Upper lobe of left lung (tissue), 4 donors: ENCODE measurements at regions not wholly inside any gene's neighbourhood (a gene's known extent, or its start where the extent isn't known, plus 50 kb on each side); places are given as distances from the start of the nearest gene placed in this dataset.

Experiments used
- CTCF ChIP-seq, 6 experiments: fragments of 450-650 bp in 4 of 6; fragments of 200-600 bp in 2 of 6; sonication (generic) in 2 of 6; IDR thresholded peaks; one replicate each; pipeline ENCODE4 v1.5.1; 2016 to 2019; ENCODE audit warnings: antibody characterized with exemption in 6 of 6
- POLR2A ChIP-seq, 4 donors: fragments of 450-650 bp; IDR thresholded peaks; one replicate each; pipeline ENCODE4 v1.5.1; 2016 to 2017; ENCODE audit warnings: antibody characterized with exemption in 4 of 4, mild to moderate bottlenecking in 2 of 4

GRCh38 chr4:181166742-181167399 is 1076.3 kb upstream of the TENM3 start:
- no peak for TF ChIP-seq CTCF (IDR thresholded peaks at IDR 0.05)
- no peak for TF ChIP-seq POLR2A (IDR thresholded peaks at IDR 0.05)
